Bronchial epithelial cell (primary cell): ENCODE measurements at regions not wholly inside any gene's neighbourhood (a gene's known extent, or its start where the extent isn't known, plus 50 kb on each side); places are given as distances from the start of the nearest gene placed in this dataset.
A peak's percentile ranks its signal among the peaks of the same experiment; 100 is the strongest.

Experiments used
- DNase-seq: peaks from one replicate; pipeline ENCODE4 v3.0.0-alpha.2; 2010; ENCODE audit warnings: low read depth
- FAIRE-seq: peaks from 2 replicates; lab custom pipeline; 2011; peaks lifted over from hg19 to GRCh38; lab: Jason Lieb, UNC
- H3K27me3 ChIP-seq: 2 replicates; pipeline ENCODE4 v1.5.1; 2011; ENCODE audit warnings: low read length; ENCODE audit not compliant: control insufficient read depth, insufficient read depth
- H3K36me3 ChIP-seq: 2 replicates; pipeline ENCODE4 v1.5.1; 2011; ENCODE audit warnings: low read length; ENCODE audit not compliant: control insufficient read depth, insufficient read depth
- H3K4me3 ChIP-seq: 2 replicates; pipeline ENCODE4 v1.5.1; 2011; ENCODE audit warnings: mild to moderate bottlenecking, low read depth, low read length, control low read depth
- CTCF ChIP-seq: IDR thresholded peaks from 2 replicates; pipeline ENCODE4 v1.5.1; 2011; ENCODE audit warnings: mild to moderate bottlenecking, moderate library complexity, low read length, control low read depth, inconsistent platforms; ENCODE audit not compliant: insufficient read depth, severe bottlenecking

- no peaks in the 10 kb centered on the region for H3K36me3 ChIP-seq
- H3K27me3 ChIP-seq = peaks cover 1% of the 10 kb centered on the region
- DNase-seq (no peak), FAIRE-seq (no peak)
- no peak overlapping the region for H3K4me3 ChIP-seq
- no peak for TF ChIP-seq CTCF
Observed at GRCh38 chr15:69518806-69519205, 66.2 kb downstream of the RPLP1 start.

- FAIRE-seq (no peak), DNase-seq (no peak)
- no peak for TF ChIP-seq CTCF
- no peaks in the 10 kb centered on the region for H3K36me3 ChIP-seq
- H3K27me3 ChIP-seq = peaks cover 6% of the 10 kb centered on the region
- no peak overlapping the region for H3K4me3 ChIP-seq
Observed at GRCh38 chr15:69520067-69520466, 67.4 kb downstream of the RPLP1 start.

- FAIRE-seq (no peak), DNase-seq (peak; percentile 68)
- Histone ChIP-seq H3K27me3 (peaks cover 9% of the 10 kb centered on the region), H3K36me3 (no peaks in the 10 kb centered on the region), H3K4me3 (no peak overlapping the region)
- TF ChIP-seq CTCF = no peak
Observed at GRCh38 chr15:69522361-69522760, 69.7 kb downstream of the RPLP1 start.

GRCh38 chr15:69523010-69524001, 70.7 kb downstream of the RPLP1 start:
- H3K4me3 ChIP-seq = no peak overlapping the region
- FAIRE-seq (peak; percentile 36), DNase-seq (peak; percentile 37)
- TF ChIP-seq CTCF = peak; percentile 75
- H3K27me3 ChIP-seq = peaks cover 7% of the 10 kb centered on the region
- no peaks in the 10 kb centered on the region for H3K36me3 ChIP-seq

GRCh38 chr15:69524296-69524695, 71.7 kb downstream of the RPLP1 start:
- FAIRE-seq (no peak), DNase-seq (no peak)
- Histone ChIP-seq H3K4me3 (no peak overlapping the region), H3K27me3 (peaks cover 7% of the 10 kb centered on the region), H3K36me3 (no peaks in the 10 kb centered on the region)
- no peak for TF ChIP-seq CTCF
